K562 (cell line): ENCODE measurements at regions not wholly inside any gene's neighbourhood (a gene's known extent, or its start where the extent isn't known, plus 50 kb on each side); places are given as distances from the start of the nearest gene placed in this dataset.

Experiments used
- ATAC-seq: fragments of 200-7000 bp; cut with Tn5 transposase; 3 replicates; pipeline ENCODE4 v1.9.1; 2020; ENCODE audit warnings: moderate library complexity
- BruUV-seq: library from RNA; stranded (reverse); fragments of 400-500 nt; replicated peaks from 2 replicates; lab custom pipeline; 2021; lab: Mats Ljungman, UMichigan
- CTCF ChIA-PET: fragments of 300-600 bp; formaldehyde crosslinking; extraction: SDS; loops from one replicate; lab custom pipeline; 2021; ENCODE audit warnings: low intra/inter-chr PET ratio; lab: Yijun Ruan, JAX
- POLR2A ChIA-PET: fragments of 300-600, 350-650 bp; sonication (Branson Sonifier 250); formaldehyde crosslinking; extraction: SDS; loops from one replicate; lab custom pipeline; 2021; ENCODE audit warnings: antibody characterized with exemption, inconsistent platforms; lab: Yijun Ruan, JAX
- DNase-seq, 4 experiments: peaks; one replicate each; pipeline versions ENCODE4 v3.0.0 to v3.0.0-alpha.2; 2011 to 2018; ENCODE audit warnings: low spot score in 3 of 4, mixed read lengths in 3 of 4; ENCODE audit errors: extremely low read depth in 1 of 4
- FAIRE-seq: peaks from 2 replicates; lab custom pipeline; 2011; peaks lifted over from hg19 to GRCh38; lab: Jason Lieb, UNC
- H2AFZ ChIP-seq: 2 replicates; pipeline ENCODE4 v1.6.0; 2011; ENCODE audit warnings: low read depth, low read length, control low read depth, inconsistent platforms
- H3K27ac ChIP-seq: fragments of 200-600 bp; 3 replicates; pipeline ENCODE4 v1.8.0; 2011; ENCODE audit warnings: low read depth, mild to moderate bottlenecking, control low read depth, inconsistent platforms, low read length, moderate library complexity, mixed read lengths; ENCODE audit errors: extremely low read depth
- H3K27me3 ChIP-seq, 2 experiments: fragments of 300-600 bp in 1 of 2; 2 replicates in 1 of 2; 3 replicates in 1 of 2; pipeline versions ENCODE4 v1.6.0 to v1.8.0; 2011; ENCODE audit warnings: inconsistent platforms in 2 of 2, low read length in 2 of 2, mild to moderate bottlenecking in 1 of 2, mixed read lengths in 1 of 2, moderate library complexity in 1 of 2; ENCODE audit not compliant: control insufficient read depth in 2 of 2, insufficient read depth in 2 of 2
- H3K36me3 ChIP-seq: fragments of 300-600 bp; 3 replicates; pipeline ENCODE4 v1.8.0; 2011; ENCODE audit warnings: mild to moderate bottlenecking, low read length, inconsistent platforms; ENCODE audit not compliant: control insufficient read depth, insufficient read depth
- H3K4me1 ChIP-seq, 2 experiments: fragments of 200-600 bp in 1 of 2; replicated peaks in 1 of 2; 2 replicates in 1 of 2; 3 replicates in 1 of 2; pipeline versions ENCODE4 v1.5.1 to v1.8.0; 2011; ENCODE audit warnings: inconsistent platforms in 2 of 2, low read length in 2 of 2, mild to moderate bottlenecking in 1 of 2, mixed read lengths in 1 of 2, moderate library complexity in 1 of 2; ENCODE audit not compliant: control insufficient read depth in 2 of 2, insufficient read depth in 2 of 2
- H3K4me2 ChIP-seq: 2 replicates; pipeline ENCODE4 v1.6.1; 2011; ENCODE audit warnings: low read length, control low read depth, inconsistent platforms, mixed read lengths; ENCODE audit not compliant: insufficient read depth
- H3K4me3 ChIP-seq: fragments of 200-600 bp; sonication (generic), shearing (Covaris generic); 2 replicates; pipeline ENCODE4 v1.5.1; 2016; ENCODE audit warnings: control low read depth, inconsistent platforms
- H3K79me2 ChIP-seq: fragments of 200-600 bp; 3 replicates; pipeline ENCODE4 v1.8.0; 2011; ENCODE audit warnings: low read length, inconsistent platforms; ENCODE audit not compliant: control insufficient read depth, insufficient read depth
- H3K9ac ChIP-seq, 2 experiments: 2 replicates each; pipeline versions ENCODE4 v1.6.0 to v1.6.1; 2011; ENCODE audit warnings: low read depth in 2 of 2, low read length in 2 of 2, control low read depth in 1 of 2, inconsistent platforms in 1 of 2, mild to moderate bottlenecking in 1 of 2, mixed read lengths in 1 of 2; ENCODE audit not compliant: insufficient read depth in 1 of 2
- H3K9me1 ChIP-seq: one replicate; pipeline ENCODE4 v1.6.0; 2011; ENCODE audit warnings: inconsistent platforms, mild to moderate bottlenecking, low read length, moderate library complexity; ENCODE audit not compliant: control insufficient read depth, insufficient read depth
- H3K9me3 ChIP-seq: replicated peaks from 2 replicates; pipeline ENCODE4 v1.5.1; 2011; ENCODE audit warnings: low read depth, low read length, inconsistent platforms; ENCODE audit not compliant: control insufficient read depth, insufficient read depth
- H4K20me1 ChIP-seq: replicated peaks from 2 replicates; pipeline ENCODE4 v1.6.1; 2011; ENCODE audit warnings: low read length, inconsistent platforms, mixed read lengths; ENCODE audit not compliant: control insufficient read depth, insufficient read depth
- DLX4 ChIP-seq: fragments of 250-450 bp; sonication (Bioruptor Pico); IDR thresholded peaks from 2 replicates; pipeline ENCODE4 v1.6.1; 2021; ENCODE audit warnings: mild to moderate bottlenecking
- ELK3 ChIP-seq: fragments of 450-650 bp; formaldehyde crosslinking; IDR thresholded peaks from 2 replicates; pipeline ENCODE4 v1.4.0; 2020; ENCODE audit warnings: mild to moderate bottlenecking
- HMG20B ChIP-seq: fragments of 250-450 bp; sonication (Bioruptor Pico); IDR thresholded peaks from 2 replicates; pipeline ENCODE4 v1.5.0; 2021; ENCODE audit warnings: mild to moderate bottlenecking
- HOXB6 ChIP-seq: fragments of 250-450 bp; sonication (Bioruptor Pico); IDR thresholded peaks from 2 replicates; pipeline ENCODE4 v1.5.1; 2022; ENCODE audit warnings: mild to moderate bottlenecking, borderline replicate concordance
- IRF2 ChIP-seq: sonication (generic); formaldehyde crosslinking; IDR thresholded peaks from 2 replicates; pipeline ENCODE4 v1.8.1; 2022; ENCODE audit warnings: mild to moderate bottlenecking, missing genetic modification reagents
- KHSRP ChIP-seq: fragments of 450-650 bp; IDR thresholded peaks from 2 replicates; pipeline ENCODE4 v1.6.1; 2017
- PCBP1 ChIP-seq: fragments of 200-400 bp; formaldehyde crosslinking; IDR thresholded peaks from 2 replicates; pipeline ENCODE4 v1.6.1; 2018; ENCODE audit warnings: mild to moderate bottlenecking, low read depth, low read length; ENCODE audit not compliant: poor library complexity, severe bottlenecking
- POLR2AphosphoS2 ChIP-seq: IDR thresholded peaks from 2 replicates; pipeline ENCODE4 v1.6.1; 2012; ENCODE audit warnings: low read length, improper control_type of control experiment
- SMARCA4 ChIP-seq: fragments of 450-650 bp; IDR thresholded peaks from 2 replicates; pipeline ENCODE4 v1.6.1; 2016
- TEAD4 ChIP-seq, 2 experiments: sonication (generic) in 1 of 2; formaldehyde crosslinking in 1 of 2; IDR thresholded peaks; 2 replicates each; pipeline versions ENCODE4 v1.6.1 to v1.8.0; 2012 to 2022; ENCODE audit warnings: borderline replicate concordance in 1 of 2, inconsistent platforms in 1 of 2, low read length in 1 of 2, mild to moderate bottlenecking in 1 of 2, missing genetic modification reagents in 1 of 2
- ZC3H8 ChIP-seq: fragments of 450-650 bp; IDR thresholded peaks from 2 replicates; pipeline ENCODE4 v1.6.1; 2017
- ZFX ChIP-seq: sonication (generic); formaldehyde crosslinking; IDR thresholded peaks from 2 replicates; pipeline ENCODE4 v1.8.0; 2022; ENCODE audit warnings: mild to moderate bottlenecking, missing genetic modification reagents, moderate library complexity
- ZNF174 ChIP-seq: fragments of 250-450 bp; sonication (Bioruptor Pico); IDR thresholded peaks from 2 replicates; pipeline ENCODE4 v1.4.0; 2020; ENCODE audit warnings: mild to moderate bottlenecking
- ZNF224 ChIP-seq: sonication (generic); formaldehyde crosslinking; IDR thresholded peaks from 2 replicates; pipeline ENCODE4 v1.8.0; 2022; ENCODE audit warnings: mild to moderate bottlenecking, missing genetic modification reagents
- ZNF282 ChIP-seq: sonication (generic); formaldehyde crosslinking; IDR thresholded peaks from 2 replicates; pipeline ENCODE4 v1.8.1; 2023; ENCODE audit warnings: missing genetic modification reagents
- ZNF778 ChIP-seq: fragments of 450-650 bp; formaldehyde crosslinking; IDR thresholded peaks from 2 replicates; pipeline ENCODE4 v1.4.0; 2020; ENCODE audit warnings: mild to moderate bottlenecking, moderate library complexity
- ZNF780A ChIP-seq: fragments of 250-450 bp; sonication (Bioruptor Pico); IDR thresholded peaks from 2 replicates; pipeline ENCODE4 v1.5.0; 2021; ENCODE audit warnings: mild to moderate bottlenecking
- WGBS: fragments of 100-300 bp; shearing (Covaris generic); methylation state at CpG from one replicate; pipeline ENCODE4 v1.1.6; 2016; ENCODE audit warnings: low coverage, mixed read lengths; ENCODE audit not compliant: insufficient coverage; ENCODE audit errors: missing lambda C conversion rate; 5-methylcytosine and 5-hydroxymethylcytosine counted together
- in situ Hi-C: fragments of 300-500 bp; cut with MboI; formaldehyde crosslinking; loops from 4 replicates; pipeline ENCODE4 v1.15.0; 2018; ENCODE audit warnings: inconsistent platforms, mixed read lengths
- intact Hi-C: fragments of 100-400 bp; cut with micrococcal nuclease; formaldehyde crosslinking; loops from 2 replicates; pipeline ENCODE4 v1.14.2; 2022
- TF ChIP-seq, protein P1 (sequence below): fragments of 450-650 bp; IDR thresholded peaks from 2 replicates; pipeline ENCODE4 v1.6.1; 2016
- TF ChIP-seq, protein P2 (sequence below): IDR thresholded peaks from 3 replicates; pipeline ENCODE4 v1.6.1; 2011; ENCODE audit warnings: borderline replicate concordance, mild to moderate bottlenecking; ENCODE audit not compliant: insufficient read length, insufficient read depth

DNA sequence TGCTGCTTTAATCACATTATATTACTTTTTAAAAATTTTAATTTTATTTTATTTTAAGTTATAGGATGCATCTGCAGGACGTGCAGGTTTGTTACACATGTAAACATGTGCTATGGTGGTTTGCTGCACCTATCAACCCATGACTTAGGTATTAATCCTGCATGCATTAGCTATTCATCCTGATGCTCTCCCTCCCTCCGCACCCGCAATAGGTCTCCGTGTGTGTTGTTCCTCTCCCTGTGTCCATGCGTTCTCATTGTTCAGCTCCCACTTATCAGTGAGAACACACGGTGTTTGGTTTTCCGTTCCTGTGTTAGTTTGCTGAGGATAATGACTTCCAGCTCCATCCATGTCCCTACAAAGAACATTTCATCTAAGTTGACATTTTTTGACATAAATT is 283.2 kb downstream of the CYRIA start:
- Histone ChIP-seq H3K4me3 (no peak overlapping the region), H3K4me1 (no peaks in the 10 kb centered on the region), H3K9me1 (no peaks in the 10 kb centered on the region), H3K9ac (no peak overlapping the region), H4K20me1 (no peaks in the 10 kb centered on the region), H3K9me3 (no peaks in the 10 kb centered on the region), H3K27ac (no peak overlapping the region), H3K36me3 (no peaks in the 10 kb centered on the region), H2AFZ (no peak overlapping the region), H3K79me2 (no peaks in the 10 kb centered on the region), H3K4me2 (no peak overlapping the region), H3K27me3 (peaks cover 0 to 4% of the 10 kb centered on the region in 2 experiments; a peak in 1 of 5 replicates)
- WGBS = 1% methylated on average over 7 of the region's 7 CpGs
- TF ChIP-seq TEAD4 (IDR thresholded peaks at IDR 0.05; ENCODE audit: low read length) = no peak
- no peak for TF ChIP-seq TEAD4 (CRISPR knock-in tag; IDR thresholded peaks at IDR 0.05; ENCODE audit: borderline replicate concordance)
- no peak for TF ChIP-seq ZNF778 (CRISPR knock-in tag)
- TF ChIP-seq HOXB6 = no peak
- TF ChIP-seq ZNF282 = no peak
- TF ChIP-seq KHSRP = no peak
- TF ChIP-seq, protein P1, sequence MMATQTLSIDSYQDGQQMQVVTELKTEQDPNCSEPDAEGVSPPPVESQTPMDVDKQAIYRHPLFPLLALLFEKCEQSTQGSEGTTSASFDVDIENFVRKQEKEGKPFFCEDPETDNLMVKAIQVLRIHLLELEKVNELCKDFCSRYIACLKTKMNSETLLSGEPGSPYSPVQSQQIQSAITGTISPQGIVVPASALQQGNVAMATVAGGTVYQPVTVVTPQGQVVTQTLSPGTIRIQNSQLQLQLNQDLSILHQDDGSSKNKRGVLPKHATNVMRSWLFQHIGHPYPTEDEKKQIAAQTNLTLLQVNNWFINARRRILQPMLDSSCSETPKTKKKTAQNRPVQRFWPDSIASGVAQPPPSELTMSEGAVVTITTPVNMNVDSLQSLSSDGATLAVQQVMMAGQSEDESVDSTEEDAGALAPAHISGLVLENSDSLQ = no peak
- TF ChIP-seq ZNF174 = no peak
- no peak for TF ChIP-seq ZFX (CRISPR knock-in tag)
- no peak for TF ChIP-seq SMARCA4
- no peak for TF ChIP-seq POLR2AphosphoS2
- TF ChIP-seq ZNF780A (CRISPR knock-in tag) = no peak
- TF ChIP-seq DLX4 (CRISPR knock-in tag) = no peak
- TF ChIP-seq ZC3H8 = no peak
- TF ChIP-seq, protein P2, sequence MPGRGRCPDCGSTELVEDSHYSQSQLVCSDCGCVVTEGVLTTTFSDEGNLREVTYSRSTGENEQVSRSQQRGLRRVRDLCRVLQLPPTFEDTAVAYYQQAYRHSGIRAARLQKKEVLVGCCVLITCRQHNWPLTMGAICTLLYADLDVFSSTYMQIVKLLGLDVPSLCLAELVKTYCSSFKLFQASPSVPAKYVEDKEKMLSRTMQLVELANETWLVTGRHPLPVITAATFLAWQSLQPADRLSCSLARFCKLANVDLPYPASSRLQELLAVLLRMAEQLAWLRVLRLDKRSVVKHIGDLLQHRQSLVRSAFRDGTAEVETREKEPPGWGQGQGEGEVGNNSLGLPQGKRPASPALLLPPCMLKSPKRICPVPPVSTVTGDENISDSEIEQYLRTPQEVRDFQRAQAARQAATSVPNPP = no peak
- TF ChIP-seq HMG20B (CRISPR knock-in tag) = no peak
- no peak for TF ChIP-seq ZNF224
- TF ChIP-seq IRF2 (CRISPR knock-in tag) = no peak
- no peak for TF ChIP-seq ELK3 (CRISPR knock-in tag)
- no peak for TF ChIP-seq PCBP1
- no TSS peak for BruUV-seq
- in situ Hi-C loops = no loop called here
- intact Hi-C loops = no loop called here
- DNase-seq = no peak
- no peak for ATAC-seq
- ChIA-PET CTCF (no interaction called here), POLR2A (no interaction called here)
- no peak for FAIRE-seq
